Liver (tissue), 8 donors: ENCODE measurements at regions not wholly inside any gene's neighbourhood (a gene's known extent, or its start where the extent isn't known, plus 50 kb on each side); places are given as distances from the start of the nearest gene placed in this dataset.

Experiments
- DNase-seq: peaks from one replicate; pipeline ENCODE4 v3.0.0-alpha.2; 2017; ENCODE audit warnings: low spot score
- H3K27ac ChIP-seq, 2 donors: one replicate each; pipeline ENCODE4 v1.7.0; 2013; ENCODE audit warnings: inconsistent platforms in 2 of 2, low read length in 2 of 2, control low read depth in 1 of 2, low read depth in 1 of 2, mild to moderate bottlenecking in 1 of 2
- H3K27me3 ChIP-seq, 4 donors: one replicate each; pipeline versions ENCODE4 v1.6.1 to v1.7.0; 2013; ENCODE audit warnings: low read length in 3 of 4, inconsistent platforms in 1 of 4, mild to moderate bottlenecking in 1 of 4, moderate library complexity in 1 of 4; ENCODE audit not compliant: control insufficient read depth in 4 of 4, insufficient read depth in 4 of 4
- H3K36me3 ChIP-seq, 4 donors: one replicate each; pipeline versions ENCODE4 v1.6.1 to v1.7.0; 2013; ENCODE audit warnings: low read length in 3 of 4, mild to moderate bottlenecking in 3 of 4, low read depth in 1 of 4, moderate library complexity in 1 of 4; ENCODE audit not compliant: control insufficient read depth in 4 of 4, insufficient read depth in 3 of 4
- H3K4me1 ChIP-seq, 4 donors: one replicate each; pipeline versions ENCODE4 v1.6.1 to v1.7.0; 2013; ENCODE audit warnings: low read length in 3 of 4, mild to moderate bottlenecking in 3 of 4, moderate library complexity in 1 of 4; ENCODE audit not compliant: control insufficient read depth in 4 of 4, insufficient read depth in 4 of 4
- H3K4me3 ChIP-seq, 3 donors: one replicate each; pipeline versions ENCODE4 v1.6.1 to v1.7.0; 2013; ENCODE audit warnings: low read length in 3 of 3, control low read depth in 1 of 3, low read depth in 1 of 3, mild to moderate bottlenecking in 1 of 3
- H3K9ac ChIP-seq, 2 donors: one replicate each; pipeline ENCODE4 v1.7.0; 2013; ENCODE audit warnings: low read length in 2 of 2, mild to moderate bottlenecking in 2 of 2, moderate library complexity in 2 of 2, control low read depth in 1 of 2, low read depth in 1 of 2
- H3K9me3 ChIP-seq, 4 donors: one replicate each; pipeline versions ENCODE4 v1.6.1 to v1.7.0; 2013; ENCODE audit warnings: low read length in 3 of 4; ENCODE audit not compliant: control insufficient read depth in 4 of 4
- ATF3 ChIP-seq: IDR thresholded peaks from 2 replicates; pipeline ENCODE4 v1.6.1; 2016; ENCODE audit warnings: antibody characterized with exemption
- CTCF ChIP-seq: fragments of 150-350 bp; IDR thresholded peaks from 2 replicates; pipeline ENCODE4 v1.5.1; 2017; ENCODE audit warnings: improper control_type of control experiment, low read depth, low read length; ENCODE audit not compliant: missing input control
- EGR1 ChIP-seq, 2 donors: IDR thresholded peaks; 2 replicates each; pipeline ENCODE4 v1.6.1; 2016 to 2018; ENCODE audit warnings: antibody characterized with exemption in 2 of 2, low read depth in 2 of 2
- FOXA1 ChIP-seq: IDR thresholded peaks from 2 replicates; pipeline ENCODE4 v1.6.1; 2016; ENCODE audit warnings: antibody characterized with exemption
- FOXA2 ChIP-seq: IDR thresholded peaks from 2 replicates; pipeline ENCODE4 v1.6.1; 2016; ENCODE audit warnings: antibody characterized with exemption
- GABPA ChIP-seq, 2 donors: IDR thresholded peaks in 1 of 2; conservative IDR thresholded peaks in 1 of 2; 2 replicates each; pipeline ENCODE4 v1.6.1; 2016; ENCODE audit warnings: antibody characterized with exemption in 2 of 2, mild to moderate bottlenecking in 1 of 2, moderate library complexity in 1 of 2
- HNF4A ChIP-seq, 2 donors: conservative IDR thresholded peaks; 2 replicates each; pipeline ENCODE4 v1.6.1; 2016; ENCODE audit warnings: antibody characterized with exemption in 2 of 2, mild to moderate bottlenecking in 2 of 2
- HNF4G ChIP-seq: IDR thresholded peaks from 2 replicates; pipeline ENCODE4 v1.6.1; 2016; ENCODE audit warnings: antibody characterized with exemption
- JUND ChIP-seq, 2 donors: IDR thresholded peaks; 2 replicates each; pipeline ENCODE4 v1.6.1; 2016; ENCODE audit warnings: antibody characterized with exemption in 2 of 2
- MAX ChIP-seq: IDR thresholded peaks from 2 replicates; pipeline ENCODE4 v1.6.1; 2016; ENCODE audit warnings: antibody characterized with exemption
- NR2F2 ChIP-seq: IDR thresholded peaks from 2 replicates; pipeline ENCODE4 v1.6.1; 2016; ENCODE audit warnings: antibody characterized with exemption
- RAD21 ChIP-seq, 2 donors: IDR thresholded peaks; 2 replicates each; pipeline ENCODE4 v1.6.1; 2016; ENCODE audit warnings: antibody characterized with exemption in 2 of 2, mild to moderate bottlenecking in 2 of 2
- REST ChIP-seq: IDR thresholded peaks from 2 replicates; pipeline ENCODE4 v1.6.1; 2016; ENCODE audit warnings: antibody characterized with exemption, mild to moderate bottlenecking
- RXRA ChIP-seq, 2 donors: IDR thresholded peaks; 2 replicates each; pipeline ENCODE4 v1.6.1; 2017 to 2018; ENCODE audit warnings: antibody characterized with exemption in 2 of 2, mild to moderate bottlenecking in 1 of 2
- SP1 ChIP-seq: IDR thresholded peaks from 2 replicates; pipeline ENCODE4 v1.6.1; 2018; ENCODE audit warnings: antibody characterized with exemption, mild to moderate bottlenecking
- YY1 ChIP-seq: IDR thresholded peaks from 2 replicates; pipeline ENCODE4 v1.6.1; 2016; ENCODE audit warnings: antibody characterized with exemption, mild to moderate bottlenecking
- ZBTB33 ChIP-seq: IDR thresholded peaks from 2 replicates; pipeline ENCODE4 v1.6.1; 2016; ENCODE audit warnings: antibody characterized with exemption
- WGBS: extraction: QIAGEN DNeasy Blood & Tissue Kit; methylation state at CpG from one replicate; pipeline ENCODE4 v1.1.7; 2013; 5-methylcytosine and 5-hydroxymethylcytosine counted together
- donor health status: healthy.
- donor health status: healthy.
- donor health status: healthy.
- donor health status: healthy.
- donor health status: healthy.

- TF ChIP-seq ZBTB33 (no peak), FOXA1 (no peak), ATF3 (no peak)
Measured at GRCh38 chr7:79949778-79950177, 184.9 kb upstream of the GNAI1 start (continued).

- no peaks in the 10 kb centered on the region for H3K4me1 ChIP-seq
- H3K36me3 ChIP-seq: no peaks in the 10 kb centered on the region
- TF ChIP-seq HNF4G (no peak), FOXA2 (no peak), NR2F2 (no peak), RXRA (IDR thresholded peaks at IDR 0.05) (no peak), GABPA (IDR thresholded peaks at IDR 0.05 in 1 of 2, conservative IDR thresholded peaks at IDR 0.05 in 1 of 2) (no peak), YY1 (no peak), ATF3 (no peak), REST (no peak), RAD21 (IDR thresholded peaks at IDR 0.05) (no peak), HNF4A (conservative IDR thresholded peaks at IDR 0.05) (no peak), EGR1 (IDR thresholded peaks at IDR 0.05; ENCODE audit: low read depth in 2 of 2) (no peak), MAX (no peak), JUND (IDR thresholded peaks at IDR 0.05) (no peak)
- H3K9ac ChIP-seq: no peak overlapping the region
- H3K4me3 ChIP-seq: no peak overlapping the region
- H3K9me3 ChIP-seq: no peaks in the 10 kb centered on the region
- 59% methylated on average over 3 of the region's 3 CpGs for WGBS
- H3K27me3 ChIP-seq: no peaks in the 10 kb centered on the region
- DNase-seq: no peak
- no peak overlapping the region for H3K27ac ChIP-seq
Measured at GRCh38 chr7:79936281-79936983, 198.2 kb upstream of the GNAI1 start.

GRCh38 chr7:79934727-79935126 lies 199.9 kb upstream of the GNAI1 start:
- 89% methylated on average over 9 of the region's 9 CpGs for WGBS
- Histone ChIP-seq H3K9ac (no peak overlapping the region), H3K4me1 (no peaks in the 10 kb centered on the region), H3K4me3 (no peak overlapping the region), H3K9me3 (no peaks in the 10 kb centered on the region), H3K27ac (no peak overlapping the region), H3K36me3 (no peaks in the 10 kb centered on the region), H3K27me3 (no peaks in the 10 kb centered on the region)
- no peak for TF ChIP-seq CTCF
- no peak for TF ChIP-seq RXRA (IDR thresholded peaks at IDR 0.05)
- TF ChIP-seq NR2F2: no peak
- TF ChIP-seq HNF4A (conservative IDR thresholded peaks at IDR 0.05): no peak
- no peak for TF ChIP-seq YY1
- no peak for TF ChIP-seq SP1
- no peak for TF ChIP-seq RAD21 (IDR thresholded peaks at IDR 0.05)
- no peak for TF ChIP-seq ATF3
- TF ChIP-seq HNF4G: no peak
- no peak for DNase-seq
